ENCODE measurements at regions not wholly inside any gene's neighbourhood (a gene's known extent, or its start where the extent isn't known, plus 50 kb on each side); places are given as distances from the start of the nearest gene placed in this dataset.
"Not testable (repeated sequence)": the region's sequence is repeated elsewhere in the genome, so short reads cannot be mapped to it uniquely, and the experiment has no call there.

GRCh38 chr10:43839973-43840372, 191.3 kb upstream of the ZNF32 start:
- no peak for DNase-seq

GRCh38 chr10:43834751-43835150, 186.1 kb upstream of the ZNF32 start:
- not testable (repeated sequence) for DNase-seq

- DNase-seq = no peak
Measured at GRCh38 chr10:43827853-43828252, 179.2 kb upstream of the ZNF32 start.

GRCh38 chr10:43825984-43826383, 177.3 kb upstream of the ZNF32 start:
- DNase-seq = no peak

- no peak for DNase-seq
Measured at GRCh38 chr10:43825421-43825820, 176.7 kb upstream of the ZNF32 start.

GRCh38 chr10:43824934-43825333, 176.3 kb upstream of the ZNF32 start:
- DNase-seq = no peak

- no peak for DNase-seq
Measured at GRCh38 chr10:43822631-43823580, 174.2 kb upstream of the ZNF32 start.

GRCh38 chr10:43821103-43821502, 172.4 kb upstream of the ZNF32 start:
- peak in 1 of 4 experiments; percentile 7 for DNase-seq

GRCh38 chr10:43820663-43821062, 172.0 kb upstream of the ZNF32 start:
- DNase-seq = no peak

GRCh38 chr10:43819464-43820230, 171.0 kb upstream of the ZNF32 start:
- no peak for DNase-seq

- no peak for DNase-seq
Measured at GRCh38 chr10:43818687-43819086, 170.0 kb upstream of the ZNF32 start.

GRCh38 chr10:43817368-43817767, 168.7 kb upstream of the ZNF32 start:
- no peak for DNase-seq

GRCh38 chr10:43816351-43817321, 168.0 kb upstream of the ZNF32 start:
- DNase-seq = peak in 3 of 4 experiments; percentile 16 to 40 (median 40)

- DNase-seq = no peak
Measured at GRCh38 chr10:43815181-43815885, 166.7 kb upstream of the ZNF32 start.

GRCh38 chr10:43814663-43815062, 166.0 kb upstream of the ZNF32 start:
- no peak for DNase-seq

GRCh38 chr10:43811871-43812270, 163.2 kb upstream of the ZNF32 start:
- DNase-seq = no peak

- DNase-seq = no peak
Measured at GRCh38 chr10:43809211-43809930, 160.7 kb upstream of the ZNF32 start.

GRCh38 chr10:43808136-43808535, 159.5 kb upstream of the ZNF32 start:
- peak in 1 of 4 experiments; percentile 11 for DNase-seq

- no peak for DNase-seq
Measured at GRCh38 chr10:43806831-43807640, 158.4 kb upstream of the ZNF32 start.

- no peak for DNase-seq
Measured at GRCh38 chr10:43803791-43804190, 155.1 kb upstream of the ZNF32 start.

All from suppressor macrophage (primary cell).